ENCODE measurements at regions not wholly inside any gene's neighbourhood (a gene's known extent, or its start where the extent isn't known, plus 50 kb on each side); places are given as distances from the start of the nearest gene placed in this dataset.
A peak's percentile ranks its signal among the peaks of the same experiment; 100 is the strongest.

- ATAC-seq, result peak; percentile 9
- TF ChIP-seq, protein P1, sequence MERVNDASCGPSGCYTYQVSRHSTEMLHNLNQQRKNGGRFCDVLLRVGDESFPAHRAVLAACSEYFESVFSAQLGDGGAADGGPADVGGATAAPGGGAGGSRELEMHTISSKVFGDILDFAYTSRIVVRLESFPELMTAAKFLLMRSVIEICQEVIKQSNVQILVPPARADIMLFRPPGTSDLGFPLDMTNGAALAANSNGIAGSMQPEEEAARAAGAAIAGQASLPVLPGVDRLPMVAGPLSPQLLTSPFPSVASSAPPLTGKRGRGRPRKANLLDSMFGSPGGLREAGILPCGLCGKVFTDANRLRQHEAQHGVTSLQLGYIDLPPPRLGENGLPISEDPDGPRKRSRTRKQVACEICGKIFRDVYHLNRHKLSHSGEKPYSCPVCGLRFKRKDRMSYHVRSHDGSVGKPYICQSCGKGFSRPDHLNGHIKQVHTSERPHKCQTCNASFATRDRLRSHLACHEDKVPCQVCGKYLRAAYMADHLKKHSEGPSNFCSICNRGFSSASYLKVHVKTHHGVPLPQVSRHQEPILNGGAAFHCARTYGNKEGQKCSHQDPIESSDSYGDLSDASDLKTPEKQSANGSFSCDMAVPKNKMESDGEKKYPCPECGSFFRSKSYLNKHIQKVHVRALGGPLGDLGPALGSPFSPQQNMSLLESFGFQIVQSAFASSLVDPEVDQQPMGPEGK (CRISPR knock-in tag; IDR thresholded peaks at IDR 0.05; ENCODE audit: borderline replicate concordance), result no peak
- TF ChIP-seq TCF4 (CRISPR knock-in tag; IDR thresholded peaks at IDR 0.05; ENCODE audit: borderline replicate concordance) (no peak), ZC3H10 (CRISPR knock-in tag; IDR thresholded peaks at IDR 0.05) (no peak), TSHZ2 (CRISPR knock-in tag; IDR thresholded peaks at IDR 0.05) (no peak)
These were observed 97.6 kb downstream of the NAV1 start for GRCh38 chr1:201636510-201636971.

DNA sequence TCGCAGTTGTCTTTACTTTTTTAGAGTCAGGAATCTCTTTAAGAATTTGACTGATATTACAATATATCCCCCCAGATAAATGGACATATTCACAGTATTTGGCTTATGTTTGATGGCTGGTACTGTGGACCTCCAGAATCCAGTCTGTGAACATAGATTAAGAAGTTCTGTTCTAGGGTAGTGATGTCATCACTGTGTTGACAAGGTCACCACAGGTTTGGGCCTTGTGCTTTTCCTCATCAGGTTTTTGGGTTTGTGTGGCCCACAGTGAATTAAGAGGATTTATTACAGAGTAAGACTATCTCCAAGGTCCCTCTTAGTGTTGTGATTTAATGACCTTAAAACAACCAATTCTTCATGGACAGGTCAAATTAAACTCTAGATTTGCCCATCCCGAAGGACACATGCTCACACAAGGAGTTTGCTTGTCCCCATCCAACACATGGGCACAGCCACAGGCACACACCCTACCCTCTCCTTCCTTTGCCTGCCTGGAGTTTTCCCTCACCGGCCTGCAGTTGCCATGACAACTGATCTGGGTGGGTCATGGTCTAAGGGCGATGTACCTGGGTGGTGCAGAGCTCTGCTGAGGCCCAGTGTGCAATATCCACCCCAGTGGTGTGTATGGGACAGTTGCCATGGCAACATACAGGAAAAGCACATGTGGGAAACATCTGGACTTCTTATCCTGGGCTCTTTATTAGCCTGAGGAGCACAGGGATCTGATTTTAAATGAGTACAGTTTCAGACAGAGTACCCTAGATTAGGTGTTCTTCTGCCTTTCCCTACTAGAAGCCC, 98.6 kb downstream of the NAV1 start:
- ATAC-seq, result peak; percentile 5; the same call in 1 of the 3 replicates
- TF ChIP-seq, protein P2, sequence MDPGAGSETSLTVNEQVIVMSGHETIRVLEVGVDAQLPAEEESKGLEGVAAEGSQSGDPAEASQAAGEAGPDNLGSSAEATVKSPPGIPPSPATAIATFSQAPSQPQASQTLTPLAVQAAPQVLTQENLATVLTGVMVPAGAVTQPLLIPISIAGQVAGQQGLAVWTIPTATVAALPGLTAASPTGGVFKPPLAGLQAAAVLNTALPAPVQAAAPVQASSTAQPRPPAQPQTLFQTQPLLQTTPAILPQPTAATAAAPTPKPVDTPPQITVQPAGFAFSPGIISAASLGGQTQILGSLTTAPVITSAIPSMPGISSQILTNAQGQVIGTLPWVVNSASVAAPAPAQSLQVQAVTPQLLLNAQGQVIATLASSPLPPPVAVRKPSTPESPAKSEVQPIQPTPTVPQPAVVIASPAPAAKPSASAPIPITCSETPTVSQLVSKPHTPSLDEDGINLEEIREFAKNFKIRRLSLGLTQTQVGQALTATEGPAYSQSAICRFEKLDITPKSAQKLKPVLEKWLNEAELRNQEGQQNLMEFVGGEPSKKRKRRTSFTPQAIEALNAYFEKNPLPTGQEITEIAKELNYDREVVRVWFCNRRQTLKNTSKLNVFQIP (CRISPR knock-in tag; IDR thresholded peaks at IDR 0.05; ENCODE audit: borderline replicate concordance, low read depth), result no peak
- no peak for TF ChIP-seq TCF4 (CRISPR knock-in tag; IDR thresholded peaks at IDR 0.05; ENCODE audit: borderline replicate concordance)
- no peak for TF ChIP-seq ZNF8 (CRISPR knock-in tag; IDR thresholded peaks at IDR 0.05)
- TF ChIP-seq TOX (CRISPR knock-in tag; IDR thresholded peaks at IDR 0.05; ENCODE audit: borderline replicate concordance), result no peak
- TF ChIP-seq GLIS3 (CRISPR knock-in tag; IDR thresholded peaks at IDR 0.05), result no peak
- TF ChIP-seq ZNF565 (CRISPR knock-in tag; conservative IDR thresholded peaks at IDR 0.05; ENCODE audit: low read depth), result no peak
- TF ChIP-seq, protein P1 (CRISPR knock-in tag; IDR thresholded peaks at IDR 0.05; ENCODE audit: borderline replicate concordance), result no peak
- TF ChIP-seq, protein P3, sequence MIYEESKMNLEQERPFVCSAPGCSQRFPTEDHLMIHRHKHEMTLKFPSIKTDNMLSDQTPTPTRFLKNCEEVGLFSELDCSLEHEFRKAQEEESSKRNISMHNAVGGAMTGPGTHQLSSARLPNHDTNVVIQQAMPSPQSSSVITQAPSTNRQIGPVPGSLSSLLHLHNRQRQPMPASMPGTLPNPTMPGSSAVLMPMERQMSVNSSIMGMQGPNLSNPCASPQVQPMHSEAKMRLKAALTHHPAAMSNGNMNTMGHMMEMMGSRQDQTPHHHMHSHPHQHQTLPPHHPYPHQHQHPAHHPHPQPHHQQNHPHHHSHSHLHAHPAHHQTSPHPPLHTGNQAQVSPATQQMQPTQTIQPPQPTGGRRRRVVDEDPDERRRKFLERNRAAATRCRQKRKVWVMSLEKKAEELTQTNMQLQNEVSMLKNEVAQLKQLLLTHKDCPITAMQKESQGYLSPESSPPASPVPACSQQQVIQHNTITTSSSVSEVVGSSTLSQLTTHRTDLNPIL (CRISPR knock-in tag; IDR thresholded peaks at IDR 0.05; ENCODE audit: low read depth), result no peak
- no peak for TF ChIP-seq TSHZ2 (CRISPR knock-in tag; IDR thresholded peaks at IDR 0.05)
- no peak for TF ChIP-seq ZC3H10 (CRISPR knock-in tag; IDR thresholded peaks at IDR 0.05)
- no peak for TF ChIP-seq SNAI2 (CRISPR knock-in tag; IDR thresholded peaks at IDR 0.05)
- TF ChIP-seq PPARA (CRISPR knock-in tag; IDR thresholded peaks at IDR 0.05; ENCODE audit: borderline replicate concordance), result no peak
- no peak for TF ChIP-seq RARB (CRISPR knock-in tag; IDR thresholded peaks at IDR 0.05)
- no peak for TF ChIP-seq ISL1 (CRISPR knock-in tag; IDR thresholded peaks at IDR 0.05)
- TF ChIP-seq BACH2 (CRISPR knock-in tag; IDR thresholded peaks at IDR 0.05; ENCODE audit: borderline replicate concordance), result no peak
- no peak for TF ChIP-seq OSR1 (CRISPR knock-in tag; IDR thresholded peaks at IDR 0.05)
